ENCODE measurements at regions not wholly inside any gene's neighbourhood (a gene's known extent, or its start where the extent isn't known, plus 50 kb on each side); places are given as distances from the start of the nearest gene placed in this dataset.

DNA sequence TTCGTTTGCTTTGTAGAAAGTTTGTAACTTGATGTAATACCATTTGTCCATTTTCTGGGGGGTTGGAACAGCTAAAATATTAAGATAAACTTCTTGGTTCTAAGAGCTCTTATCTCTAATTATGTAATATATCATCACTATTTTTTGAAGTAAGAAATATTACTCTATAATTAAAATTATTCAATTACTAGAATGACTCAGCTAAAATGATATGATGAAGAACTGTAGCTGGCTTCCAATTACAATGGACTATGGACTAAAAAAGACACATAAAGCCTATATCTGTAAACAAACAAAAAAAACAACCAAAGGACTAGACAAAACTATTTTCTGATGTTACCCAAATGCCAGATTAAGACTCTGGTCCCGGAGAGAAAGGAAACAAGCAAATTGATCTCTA is 569.4 kb downstream of the PCDH18 start:
- DNase-seq (ENCODE audit: insufficient read length, low spot score), result no peak
- no peak for FAIRE-seq

GRCh38 chr4:136946307-136946907 is 585.9 kb downstream of the PCDH18 start:
- no peak for TF ChIP-seq POLR2A (IDR thresholded peaks at IDR 0.05; ENCODE audit: low read depth, low read length)
- TF ChIP-seq PAX5 (IDR thresholded peaks at IDR 0.05; ENCODE audit: insufficient read depth, low read length, severe bottlenecking), result no peak
- no peak for TF ChIP-seq POLR2AphosphoS5 (IDR thresholded peaks at IDR 0.05; ENCODE audit: low read depth, low read length)
- FAIRE-seq, result no peak
- DNase-seq (ENCODE audit: insufficient read length, low spot score), result no peak

More for the DNA sequence above, 569.4 kb downstream of the PCDH18 start:
- TF ChIP-seq POU2F2 (IDR thresholded peaks at IDR 0.05; ENCODE audit: low read depth, low read length), result no peak

DNA sequence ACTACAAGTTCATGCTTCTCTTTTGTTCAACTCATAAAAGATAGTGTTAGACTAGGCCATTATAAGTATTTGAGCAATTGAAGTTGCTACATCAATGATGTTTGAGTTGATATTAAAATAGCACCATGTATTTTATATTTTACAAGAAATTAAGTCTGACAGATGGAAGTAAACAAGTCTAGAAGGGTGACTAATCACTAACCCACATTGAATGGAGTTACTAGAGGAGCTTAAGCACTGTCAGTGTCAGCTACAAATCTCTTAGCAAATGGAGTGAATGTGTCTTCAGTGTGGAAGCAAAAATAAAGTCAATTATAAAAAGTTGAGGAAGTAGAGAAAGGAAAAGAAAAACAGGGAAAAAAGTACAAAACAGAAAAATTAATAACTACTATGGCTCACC is 592.5 kb downstream of the PCDH18 start:
- DNase-seq (ENCODE audit: insufficient read length, low spot score), result no peak
- FAIRE-seq, result no peak
- TF ChIP-seq PAX5 (IDR thresholded peaks at IDR 0.05; ENCODE audit: insufficient read depth, low read length, severe bottlenecking) (no peak), POLR2A (IDR thresholded peaks at IDR 0.05; ENCODE audit: low read depth, low read length) (no peak)

DNA sequence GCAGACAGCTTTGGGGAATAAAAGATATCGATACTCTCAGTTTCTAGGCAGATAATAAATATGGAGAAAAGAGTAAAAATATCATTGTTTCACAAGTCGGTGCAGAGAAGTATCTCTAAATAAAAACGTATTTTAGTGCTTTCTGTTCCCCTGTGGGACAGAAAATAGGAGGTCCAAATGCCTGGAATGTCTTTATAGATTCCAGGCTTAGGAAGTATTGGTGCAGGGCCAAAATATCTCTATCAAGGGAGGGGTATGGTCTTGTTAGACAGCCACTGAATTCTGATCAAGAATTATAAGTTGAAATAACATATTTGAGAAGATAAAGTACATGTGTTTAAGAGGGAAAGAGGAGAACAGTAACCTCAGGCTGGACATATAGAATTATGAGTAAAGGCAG is 596.4 kb downstream of the PCDH18 start:
- FAIRE-seq (no peak), DNase-seq (ENCODE audit: insufficient read length, low spot score) (no peak)
- no peak for TF ChIP-seq POLR2AphosphoS5 (IDR thresholded peaks at IDR 0.05; ENCODE audit: low read depth, low read length)
- TF ChIP-seq PAX5 (IDR thresholded peaks at IDR 0.05; ENCODE audit: insufficient read depth, low read length, severe bottlenecking), result no peak
- no peak for TF ChIP-seq POU2F2 (IDR thresholded peaks at IDR 0.05; ENCODE audit: low read depth, low read length)
- no peak for TF ChIP-seq TAF1 (IDR thresholded peaks at IDR 0.05; ENCODE audit: low read depth, low read length)
- no peak for TF ChIP-seq SPI1 (IDR thresholded peaks at IDR 0.05; ENCODE audit: low read depth, low read length)
- no peak for TF ChIP-seq POLR2A (IDR thresholded peaks at IDR 0.05; ENCODE audit: low read depth, low read length)

DNA sequence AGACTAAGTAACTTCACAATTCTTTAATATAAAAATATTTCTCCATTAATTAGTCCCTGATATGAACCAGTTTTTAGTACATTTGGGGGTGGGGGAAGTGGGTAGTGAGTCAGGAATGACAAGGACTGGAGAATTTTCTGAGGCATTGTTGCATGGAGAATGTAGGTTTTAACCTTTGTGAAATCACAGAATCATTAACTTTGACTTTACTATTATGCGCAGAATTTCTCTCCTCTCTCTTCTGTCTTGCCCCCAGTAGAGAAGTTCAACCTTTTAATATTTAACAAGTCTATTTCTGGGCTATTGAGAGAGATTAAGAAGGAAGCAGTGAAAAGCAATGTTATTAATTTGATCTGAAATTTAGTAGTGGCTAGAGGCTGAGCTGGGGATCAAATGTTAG is 597.0 kb downstream of the PCDH18 start:
- TF ChIP-seq POLR2A (IDR thresholded peaks at IDR 0.05; ENCODE audit: low read depth, low read length) (no peak), POLR2AphosphoS5 (IDR thresholded peaks at IDR 0.05; ENCODE audit: low read depth, low read length) (no peak), PAX5 (IDR thresholded peaks at IDR 0.05; ENCODE audit: insufficient read depth, low read length, severe bottlenecking) (no peak), SPI1 (IDR thresholded peaks at IDR 0.05; ENCODE audit: low read depth, low read length) (no peak), POU2F2 (IDR thresholded peaks at IDR 0.05; ENCODE audit: low read depth, low read length) (no peak), TAF1 (IDR thresholded peaks at IDR 0.05; ENCODE audit: low read depth, low read length) (no peak)
- FAIRE-seq, result no peak
- no peak for DNase-seq (ENCODE audit: insufficient read length, low spot score)

GRCh38 chr4:136934601-136935000 is 597.7 kb downstream of the PCDH18 start:
- FAIRE-seq (no peak), DNase-seq (ENCODE audit: insufficient read length, low spot score) (no peak)
- TF ChIP-seq SPI1 (IDR thresholded peaks at IDR 0.05; ENCODE audit: low read depth, low read length), result no peak
- TF ChIP-seq PAX5 (IDR thresholded peaks at IDR 0.05; ENCODE audit: insufficient read depth, low read length, severe bottlenecking), result no peak
- no peak for TF ChIP-seq TAF1 (IDR thresholded peaks at IDR 0.05; ENCODE audit: low read depth, low read length)
- TF ChIP-seq POLR2A (IDR thresholded peaks at IDR 0.05; ENCODE audit: low read depth, low read length), result no peak
- TF ChIP-seq POU2F2 (IDR thresholded peaks at IDR 0.05; ENCODE audit: low read depth, low read length), result no peak
- TF ChIP-seq POLR2AphosphoS5 (IDR thresholded peaks at IDR 0.05; ENCODE audit: low read depth, low read length), result no peak

GRCh38 chr4:136931781-136932180 is 600.5 kb downstream of the PCDH18 start:
- no peak for DNase-seq (ENCODE audit: insufficient read length, low spot score)
- no peak for FAIRE-seq
- TF ChIP-seq SPI1 (IDR thresholded peaks at IDR 0.05; ENCODE audit: low read depth, low read length) (no peak), TAF1 (IDR thresholded peaks at IDR 0.05; ENCODE audit: low read depth, low read length) (no peak), PAX5 (IDR thresholded peaks at IDR 0.05; ENCODE audit: insufficient read depth, low read length, severe bottlenecking) (no peak), POLR2A (IDR thresholded peaks at IDR 0.05; ENCODE audit: low read depth, low read length) (no peak), POU2F2 (IDR thresholded peaks at IDR 0.05; ENCODE audit: low read depth, low read length) (no peak), POLR2AphosphoS5 (IDR thresholded peaks at IDR 0.05; ENCODE audit: low read depth, low read length) (no peak)

GRCh38 chr4:136928957-136929411 is 603.3 kb downstream of the PCDH18 start:
- DNase-seq (ENCODE audit: insufficient read length, low spot score), result no peak
- FAIRE-seq, result no peak
- no peak for TF ChIP-seq POLR2AphosphoS5 (IDR thresholded peaks at IDR 0.05; ENCODE audit: low read depth, low read length)
- no peak for TF ChIP-seq PAX5 (IDR thresholded peaks at IDR 0.05; ENCODE audit: insufficient read depth, low read length, severe bottlenecking)
- no peak for TF ChIP-seq TAF1 (IDR thresholded peaks at IDR 0.05; ENCODE audit: low read depth, low read length)
- TF ChIP-seq POU2F2 (IDR thresholded peaks at IDR 0.05; ENCODE audit: low read depth, low read length), result no peak
- TF ChIP-seq POLR2A (IDR thresholded peaks at IDR 0.05; ENCODE audit: low read depth, low read length), result no peak
- no peak for TF ChIP-seq SPI1 (IDR thresholded peaks at IDR 0.05; ENCODE audit: low read depth, low read length)

DNA sequence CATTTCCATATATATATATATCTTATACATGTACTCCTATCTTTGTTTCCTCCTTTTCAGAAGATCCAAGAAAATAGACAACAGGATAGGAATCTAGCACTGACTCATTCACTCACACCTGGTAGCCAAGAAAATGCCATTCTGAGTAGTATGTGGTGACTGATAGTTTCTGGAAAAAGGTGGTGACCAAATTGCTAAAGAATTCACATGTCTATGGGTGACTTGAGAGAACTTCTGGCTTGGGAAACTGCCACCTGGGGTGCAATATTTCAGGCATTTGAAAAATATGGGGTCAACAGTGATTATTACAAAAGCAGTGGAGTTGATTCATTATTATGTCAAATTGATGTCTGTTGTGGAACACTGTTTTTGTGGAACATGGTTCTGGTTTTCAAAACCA is 605.1 kb downstream of the PCDH18 start:
- FAIRE-seq, result no peak
- DNase-seq (ENCODE audit: insufficient read length, low spot score), result no peak

GRCh38 chr4:136925203-136925602 is 607.1 kb downstream of the PCDH18 start:
- FAIRE-seq, result no peak
- no peak for TF ChIP-seq SPI1 (IDR thresholded peaks at IDR 0.05; ENCODE audit: low read depth, low read length)
- TF ChIP-seq POU2F2 (IDR thresholded peaks at IDR 0.05; ENCODE audit: low read depth, low read length), result no peak
- no peak for TF ChIP-seq PAX5 (IDR thresholded peaks at IDR 0.05; ENCODE audit: insufficient read depth, low read length, severe bottlenecking)
- TF ChIP-seq POLR2A (IDR thresholded peaks at IDR 0.05; ENCODE audit: low read depth, low read length), result no peak
- TF ChIP-seq TAF1 (IDR thresholded peaks at IDR 0.05; ENCODE audit: low read depth, low read length), result no peak
- TF ChIP-seq POLR2AphosphoS5 (IDR thresholded peaks at IDR 0.05; ENCODE audit: low read depth, low read length), result no peak
- DNase-seq (ENCODE audit: insufficient read length, low spot score), result no peak

More for the DNA sequence above, 605.1 kb downstream of the PCDH18 start:
- TF ChIP-seq PAX5 (IDR thresholded peaks at IDR 0.05; ENCODE audit: insufficient read depth, low read length, severe bottlenecking) (no peak), SPI1 (IDR thresholded peaks at IDR 0.05; ENCODE audit: low read depth, low read length) (no peak), POLR2A (IDR thresholded peaks at IDR 0.05; ENCODE audit: low read depth, low read length) (no peak), TAF1 (IDR thresholded peaks at IDR 0.05; ENCODE audit: low read depth, low read length) (no peak), POU2F2 (IDR thresholded peaks at IDR 0.05; ENCODE audit: low read depth, low read length) (no peak), POLR2AphosphoS5 (IDR thresholded peaks at IDR 0.05; ENCODE audit: low read depth, low read length) (no peak)
